Panc1 (cell line): ENCODE measurements at regions not wholly inside any gene's neighbourhood (a gene's known extent, or its start where the extent isn't known, plus 50 kb on each side); places are given as distances from the start of the nearest gene placed in this dataset.

Experiments used
- CTCF ChIP-seq: fragments of 450-650 bp; IDR thresholded peaks from 2 replicates; pipeline ENCODE4 v1.5.1; 2017; ENCODE audit warnings: mild to moderate bottlenecking
- REST ChIP-seq, 2 experiments: IDR thresholded peaks; 2 replicates each; pipeline ENCODE4 v1.6.1; 2011 to 2012; ENCODE audit warnings: low read depth in 2 of 2, control low read depth in 1 of 2, low read length in 1 of 2, mild to moderate bottlenecking in 1 of 2, moderate library complexity in 1 of 2; ENCODE audit not compliant: insufficient read depth in 1 of 2

GRCh38 chr5:35297755-35298154, 67.5 kb upstream of the PRLR start:
- TF ChIP-seq CTCF (no peak), REST (IDR thresholded peaks at IDR 0.05; ENCODE audit: insufficient read depth in 1 of 2, low read depth in 2 of 2, low read length in 1 of 2) (no peak)
